Skin of body (tissue), 2 donors: ENCODE measurements at regions not wholly inside any gene's neighbourhood (a gene's known extent, or its start where the extent isn't known, plus 50 kb on each side); places are given as distances from the start of the nearest gene placed in this dataset. TPM values are rescaled to one million over a fixed set of nuclear protein-coding genes. Genes with fewer than 3 reads are reported as not detected.
"Not testable (repeated sequence)": the region's sequence is repeated elsewhere in the genome, so short reads cannot be mapped to it uniquely, and the experiment has no call there.

Experiments
- DNase-seq: peaks from one replicate; lab custom pipeline; 2025; lab: John Stamatoyannopoulos, UW
- small RNA-seq: library from RNA; depleted of rRNA; stranded (forward); fragments of <200 nt; gene quantifications from one replicate; pipeline ENCODE3, GENCODE V24; 2014; ENCODE audit warnings: low replicate concordance

DNA sequence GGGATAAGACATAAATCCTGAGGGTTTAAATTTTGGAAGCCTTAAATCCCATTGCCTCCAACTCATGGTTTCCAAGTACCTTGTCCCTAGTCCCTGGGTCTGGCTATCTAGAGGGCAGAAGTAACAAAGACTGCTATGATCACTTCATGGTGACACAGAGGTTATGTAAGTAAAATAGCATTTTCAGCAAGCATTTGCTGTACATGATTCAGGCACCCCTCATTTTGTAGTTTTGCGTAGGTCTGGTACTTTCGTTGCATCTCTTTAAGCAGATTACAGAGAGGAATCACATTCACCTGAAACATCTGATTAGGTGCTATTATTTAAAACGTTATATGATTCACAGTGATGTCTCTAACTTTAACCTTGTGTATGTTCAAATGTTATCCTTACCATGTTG is 480.1 kb downstream of the XIRP2 start:
- DNase-seq: no peak

DNA sequence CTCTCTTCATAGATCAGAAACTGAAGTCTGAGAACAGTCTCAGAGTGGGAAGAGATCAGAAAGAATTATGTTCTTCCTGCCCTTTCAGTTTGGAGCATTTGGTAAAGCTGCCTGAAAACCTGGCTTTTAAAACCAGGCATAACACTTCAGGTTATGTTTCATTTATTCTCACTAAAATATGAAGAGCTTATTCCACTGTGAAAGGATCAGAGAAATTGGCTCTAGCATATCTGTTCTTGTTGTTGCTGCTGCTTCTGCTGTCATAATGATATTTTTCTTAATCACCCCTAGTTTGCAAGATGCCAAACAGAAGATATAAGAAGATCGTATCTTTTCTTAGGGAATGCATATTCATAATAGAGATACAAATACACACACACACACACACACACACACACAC is 476.9 kb downstream of the XIRP2 start:
- DNase-seq: no peak

DNA sequence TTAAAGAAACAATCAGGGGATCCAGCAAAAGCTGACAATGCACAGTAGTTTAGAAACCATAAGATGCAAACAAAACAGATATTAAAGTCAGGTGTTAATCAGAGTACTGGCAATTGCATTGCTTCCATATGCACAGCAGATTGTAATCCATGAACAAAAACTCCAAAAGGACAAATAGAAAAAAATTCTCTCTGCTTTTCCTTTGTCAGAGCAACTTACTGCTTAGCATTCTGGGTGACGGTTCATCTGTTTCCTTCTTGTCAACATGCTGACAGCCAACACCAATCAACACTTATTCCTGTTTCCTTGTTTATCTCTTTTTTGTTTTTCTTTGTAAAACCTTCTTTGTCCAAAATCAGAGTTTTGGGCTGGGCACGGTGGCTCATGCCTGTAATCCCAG is 473.1 kb downstream of the XIRP2 start:
- no peak for DNase-seq

DNA sequence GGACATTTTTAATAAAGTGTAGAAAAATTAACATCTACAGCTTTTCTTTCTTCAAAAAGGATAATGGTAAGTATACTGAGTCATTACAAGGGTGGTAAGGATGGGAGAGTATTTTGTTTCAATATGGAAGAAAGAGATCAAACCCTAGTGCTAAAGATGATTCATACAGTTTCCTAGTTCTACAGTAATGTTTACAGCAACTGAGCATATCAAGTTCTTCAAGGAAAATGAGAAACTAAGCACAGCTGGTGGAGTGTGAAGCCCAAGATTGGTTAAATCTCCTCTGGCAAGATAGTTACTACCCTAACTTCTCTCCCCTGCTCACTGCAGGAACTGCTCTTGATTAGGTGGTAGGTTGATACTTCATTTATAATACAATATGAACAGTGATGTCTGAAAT is 467.5 kb downstream of the XIRP2 start:
- no peak for DNase-seq

DNA sequence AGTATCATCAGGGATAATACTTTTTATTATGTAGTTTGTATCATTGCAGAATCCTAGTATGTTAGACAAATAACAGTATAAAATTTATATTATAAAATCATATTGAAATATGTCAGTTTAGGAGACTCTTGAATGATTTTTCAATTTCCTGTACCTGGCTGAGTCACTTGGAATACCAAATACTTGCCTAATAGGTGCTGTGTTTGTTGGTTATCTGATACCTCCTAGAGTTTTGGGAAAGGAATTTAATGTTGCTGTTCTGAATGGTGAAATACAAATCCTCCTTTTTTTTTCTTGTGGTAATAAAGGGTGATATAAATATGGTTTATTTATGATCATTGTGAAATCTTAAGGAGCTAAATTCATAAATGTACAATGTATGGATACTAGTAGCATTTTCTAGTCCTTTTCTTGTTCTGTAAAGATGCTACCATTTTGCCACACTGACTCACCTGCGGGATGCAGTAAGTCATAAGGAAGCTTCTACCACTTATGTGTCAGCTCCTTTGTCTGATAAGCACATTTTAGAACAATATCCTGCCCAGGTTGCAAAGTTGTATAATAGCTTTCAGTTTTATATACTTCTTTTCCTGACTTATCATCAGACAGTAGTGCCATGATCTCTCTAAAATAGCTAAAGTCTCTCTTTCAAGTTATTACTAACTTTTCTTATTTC is 465.5 kb downstream of the XIRP2 start:
- no peak for DNase-seq

DNA sequence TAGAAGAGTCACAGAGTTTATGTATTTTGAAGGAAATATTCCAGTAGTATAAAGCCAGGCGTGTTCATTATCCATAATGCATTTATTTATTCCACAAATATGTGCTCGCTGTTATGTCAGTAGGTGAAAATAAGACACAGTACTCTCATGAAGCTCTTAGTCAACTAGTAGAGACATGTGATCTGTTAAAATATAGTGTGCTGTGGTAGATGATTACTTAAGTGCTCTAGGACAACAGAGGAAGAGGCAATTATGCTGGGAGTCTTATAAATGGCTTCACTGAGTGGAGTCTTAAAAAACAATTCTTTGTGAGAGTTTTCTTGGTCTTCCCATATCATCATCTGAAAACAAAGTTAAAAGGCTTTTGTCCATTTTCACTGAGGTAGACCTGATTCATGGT is 457.3 kb downstream of the XIRP2 start:
- no peak for DNase-seq

DNA sequence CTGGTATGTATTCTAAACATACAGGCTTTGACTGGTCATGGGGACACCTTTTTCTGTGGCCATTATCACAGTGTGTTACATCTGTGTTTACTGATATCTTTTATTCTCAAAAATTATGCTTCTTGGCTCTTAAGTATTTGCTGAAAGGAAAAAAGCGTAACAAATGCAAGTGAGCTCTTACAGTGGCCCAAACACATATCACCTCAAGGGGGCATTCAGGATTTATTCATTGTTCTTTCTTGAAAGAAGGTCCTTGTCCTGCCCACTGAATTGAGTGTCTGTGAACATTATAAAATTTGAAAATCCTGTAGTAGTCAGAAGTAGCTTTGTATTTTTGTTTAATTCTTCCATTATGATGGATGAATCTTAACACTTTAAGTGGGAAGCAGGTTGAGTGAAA is 454.5 kb downstream of the XIRP2 start:
- DNase-seq: no peak

DNA sequence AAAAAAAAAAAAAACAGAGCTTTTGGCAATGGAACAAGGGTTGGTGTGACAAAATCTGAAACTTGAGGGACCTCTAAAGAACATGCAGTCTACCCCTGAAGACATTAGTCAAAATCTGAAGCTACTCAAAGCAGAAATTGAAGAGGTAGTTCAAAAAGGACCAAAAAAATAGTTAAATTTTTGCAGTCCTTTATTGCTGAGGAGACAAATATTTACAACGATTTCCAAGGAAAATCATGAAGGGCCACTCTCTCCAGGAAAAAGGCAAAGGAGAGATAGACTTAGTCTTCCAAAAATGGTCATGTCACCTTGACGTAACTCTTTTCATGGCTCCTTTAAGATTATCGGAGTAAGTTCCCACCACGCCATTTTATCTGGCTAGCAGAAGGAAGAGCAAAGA is 452.0 kb downstream of the XIRP2 start:
- no peak for DNase-seq

DNA sequence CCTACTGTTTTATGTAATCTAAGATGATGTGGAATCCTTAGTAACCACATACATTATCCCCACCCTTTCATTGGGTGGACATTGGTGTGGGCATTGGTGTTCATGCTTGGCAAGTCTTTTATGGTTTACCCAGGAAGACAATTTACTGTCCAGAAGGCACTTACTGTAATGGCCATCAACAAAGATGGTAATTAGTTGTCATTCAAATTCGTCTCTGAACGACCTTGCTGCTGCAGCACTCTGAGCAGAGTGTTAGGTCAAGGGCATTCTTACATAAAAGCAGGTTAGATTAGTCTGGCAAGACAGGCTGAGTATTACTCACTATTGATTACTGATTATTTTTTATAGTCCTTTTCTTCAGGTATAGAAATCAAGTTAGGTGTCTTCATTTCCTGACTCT is 447.9 kb downstream of the XIRP2 start:
- no peak for DNase-seq

DNA sequence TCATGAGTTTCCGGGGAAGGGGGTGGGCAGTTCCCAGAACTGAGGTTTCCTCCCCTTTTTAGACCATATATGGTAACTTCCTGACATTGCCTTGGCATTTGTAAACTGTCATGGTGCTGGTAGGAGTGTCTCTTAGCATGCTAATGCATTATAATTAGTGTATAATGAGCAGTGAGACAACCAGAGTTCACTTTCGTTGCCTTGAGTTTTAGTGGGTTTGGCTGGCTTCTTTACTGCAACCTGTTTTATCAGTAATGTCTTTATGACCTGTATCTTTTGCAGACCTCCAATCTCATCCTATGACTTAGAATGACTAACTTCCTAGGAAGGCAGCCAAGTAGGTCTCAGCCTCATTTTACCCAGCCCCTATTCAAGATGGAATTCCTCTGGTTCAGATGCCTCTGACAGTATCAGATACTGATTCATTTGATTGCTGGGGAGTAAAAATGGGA is 447.3 kb downstream of the XIRP2 start:
- no peak for DNase-seq

DNA sequence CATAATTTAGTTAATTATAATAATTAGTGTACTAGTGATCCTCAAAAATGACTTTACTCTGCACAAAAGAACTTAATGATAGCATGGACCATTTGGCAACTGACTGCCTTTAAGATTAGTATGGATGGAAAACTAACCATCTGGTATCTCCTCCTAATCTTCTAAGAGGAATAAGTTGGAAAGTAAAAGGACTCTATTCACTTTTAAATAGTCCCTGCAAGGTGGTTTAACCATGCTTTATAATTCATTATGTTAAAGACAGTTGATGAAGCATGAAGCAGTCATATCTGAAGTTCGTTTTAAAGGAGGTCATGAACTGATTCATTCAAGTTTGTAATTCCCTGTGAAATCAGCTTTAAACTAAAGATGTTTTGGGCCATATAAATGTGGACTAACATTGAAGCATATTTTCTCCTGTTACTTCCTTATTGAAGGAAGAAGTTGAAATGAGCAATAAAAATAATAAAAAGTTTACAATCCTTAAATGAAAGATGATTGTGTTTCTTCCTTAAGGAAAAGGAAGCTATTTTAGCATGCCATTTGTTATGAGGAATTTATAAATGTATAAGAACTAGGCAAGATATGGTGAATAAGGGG is 446.0 kb downstream of the XIRP2 start:
- DNase-seq: no peak

DNA sequence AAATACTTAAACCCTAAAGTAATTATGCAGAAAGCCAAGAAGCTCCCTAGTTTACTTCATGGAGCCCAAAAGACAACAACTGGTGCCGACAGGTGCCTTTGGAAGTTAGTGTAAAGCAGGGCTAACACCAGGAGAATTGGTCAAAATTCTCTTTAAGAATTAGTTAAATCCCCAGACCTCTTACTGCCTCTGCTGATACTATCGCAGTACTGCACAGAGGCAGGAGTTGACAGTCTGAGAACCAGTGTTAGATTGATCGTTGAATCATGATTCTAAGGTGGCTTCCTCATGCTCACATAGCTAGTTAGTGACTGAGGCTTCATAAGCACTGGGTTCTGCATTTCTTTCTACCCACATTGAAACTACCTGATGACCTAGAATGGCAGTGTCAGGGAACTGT is 445.0 kb downstream of the XIRP2 start:
- DNase-seq: no peak

DNA sequence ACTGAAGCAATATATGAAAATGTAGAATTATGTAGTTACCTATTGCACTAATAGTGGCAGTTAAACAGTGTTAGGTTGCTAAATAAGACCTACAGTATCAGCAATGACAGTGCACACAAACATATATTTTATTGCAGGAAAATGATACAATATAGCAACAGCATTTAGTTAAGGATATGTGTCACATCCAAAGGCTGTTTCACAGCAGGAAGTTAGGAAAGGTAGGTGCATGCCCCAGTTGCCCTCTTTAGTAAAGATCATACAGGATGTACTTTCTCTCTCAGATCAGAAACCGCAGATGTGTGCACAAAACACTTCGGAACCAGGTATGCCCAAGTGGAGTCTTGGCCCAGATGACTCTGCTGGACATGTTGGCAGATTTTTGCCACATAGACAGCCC is 444.1 kb downstream of the XIRP2 start:
- no peak for DNase-seq

DNA sequence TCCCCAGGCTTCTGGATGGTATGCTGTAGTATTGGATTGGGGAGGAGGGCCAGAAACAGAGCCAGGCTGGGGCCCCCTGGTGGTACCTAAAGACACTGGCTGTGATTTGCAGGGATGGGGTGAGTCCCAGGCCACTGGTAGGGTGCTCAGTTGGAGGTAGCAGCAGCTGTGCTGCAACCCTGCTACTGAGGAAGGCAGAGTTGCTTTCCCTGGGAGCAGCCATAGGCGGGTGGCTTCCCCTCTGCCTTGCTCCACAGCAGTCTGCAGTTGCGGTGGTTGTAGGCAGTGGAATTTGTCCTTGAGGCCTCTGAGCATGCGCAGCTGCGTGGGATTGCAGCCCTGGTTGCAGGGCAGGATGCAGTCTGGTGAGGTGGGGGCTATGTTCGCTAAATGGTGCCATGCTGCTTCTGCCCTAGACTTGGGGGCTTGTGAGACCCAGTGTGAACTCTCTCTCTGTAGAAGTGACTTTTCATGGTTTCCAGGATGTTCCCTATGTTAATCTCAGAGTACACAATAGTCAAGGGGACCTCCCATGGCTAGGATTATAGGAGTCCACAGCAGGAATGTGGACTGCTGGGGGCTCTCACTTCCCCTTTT is 443.5 kb downstream of the XIRP2 start:
- no peak for DNase-seq

DNA sequence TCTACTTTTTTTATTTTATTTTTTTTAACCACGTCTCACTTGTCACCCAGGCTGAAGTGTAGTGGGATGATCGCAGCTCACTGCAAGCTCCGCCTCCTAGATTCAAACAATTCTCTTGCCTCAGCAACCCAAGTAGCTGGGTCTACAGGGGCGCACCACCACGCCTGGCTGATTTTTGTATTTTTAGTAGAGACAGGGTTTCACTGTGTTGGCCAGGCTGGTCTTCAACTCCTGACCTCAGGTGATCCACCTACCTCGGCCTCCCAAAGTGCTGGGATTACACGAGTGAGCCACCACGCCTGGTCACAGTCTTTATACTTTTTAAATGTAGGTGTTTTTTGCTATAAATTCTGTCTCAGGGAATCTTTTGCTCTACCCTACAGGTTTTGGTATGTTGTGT is 440.5 kb downstream of the XIRP2 start:
- not testable (repeated sequence) for DNase-seq

DNA sequence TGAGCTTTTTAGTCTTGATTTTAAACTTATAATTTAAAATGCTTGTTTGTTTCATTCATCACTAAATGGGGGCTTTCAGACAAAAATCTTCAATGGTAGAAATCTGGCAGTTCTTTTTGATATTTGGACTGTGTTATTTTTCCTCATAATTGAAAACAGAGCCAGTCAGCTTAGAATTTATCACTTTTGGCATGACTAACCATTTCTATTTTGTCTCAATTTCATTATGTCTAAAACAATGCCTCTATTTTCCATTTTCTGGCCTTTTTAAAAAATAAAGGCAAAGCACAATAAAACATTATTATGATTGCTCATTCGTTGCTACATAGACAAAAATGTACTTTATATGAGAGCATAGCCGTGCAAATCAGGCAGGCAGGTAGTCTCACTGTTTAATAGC is 434.5 kb downstream of the XIRP2 start:
- no peak for DNase-seq

DNA sequence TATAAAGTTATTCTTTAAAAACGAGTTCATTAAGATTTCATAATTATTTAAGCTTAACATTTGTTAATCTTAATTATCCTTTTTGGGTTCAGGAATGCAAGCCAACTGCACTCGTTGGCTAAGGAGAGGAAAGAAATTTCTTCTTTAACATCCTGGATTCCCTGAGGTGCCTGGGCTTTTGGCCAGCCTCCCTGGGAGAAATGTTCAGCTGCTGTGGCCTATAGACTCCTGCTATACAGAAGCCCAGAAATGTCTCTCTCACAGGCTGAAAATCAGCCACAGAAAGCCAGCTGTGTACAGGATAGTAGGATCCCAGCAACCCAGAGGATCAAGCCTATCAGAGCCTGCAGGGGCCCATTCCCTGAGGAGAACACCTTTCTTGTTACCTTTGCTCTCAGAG is 430.3 kb downstream of the XIRP2 start:
- no peak for DNase-seq

DNA sequence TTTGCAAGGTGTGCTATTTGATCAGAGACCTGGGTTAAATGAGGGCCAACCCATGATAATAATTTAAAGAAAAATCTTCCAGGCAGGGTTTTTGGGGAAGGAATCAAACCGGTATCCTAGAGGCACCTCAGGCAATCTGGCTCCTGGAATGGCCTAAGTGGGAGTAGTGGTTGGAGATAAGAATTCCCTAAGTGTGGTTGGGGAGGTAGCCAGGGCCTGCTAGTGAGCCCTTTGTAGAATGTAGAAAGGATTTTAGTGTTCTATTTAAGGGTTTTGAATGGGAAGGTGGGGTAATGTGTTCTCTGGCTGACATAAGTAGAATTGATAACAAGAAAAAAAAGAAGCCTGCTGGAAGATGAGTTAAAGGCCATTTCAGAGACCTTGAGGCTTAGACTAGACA is 422.2 kb downstream of the XIRP2 start:
- DNase-seq: no peak

Small RNAs in the stretch of these regions (small RNA-seq; reads per million reads assigned to genes)
- not detected for gene RNU7-148P
